Neutrophil (primary cell): ENCODE measurements at regions not wholly inside any gene's neighbourhood (a gene's known extent, or its start where the extent isn't known, plus 50 kb on each side); places are given as distances from the start of the nearest gene placed in this dataset.

Experiments
- H3K27ac ChIP-seq: fragments of 200-600 bp; sonication (generic); 2 replicates; pipeline ENCODE4 v1.5.1; 2016; ENCODE audit warnings: mild to moderate bottlenecking, moderate library complexity
- H3K27me3 ChIP-seq: fragments of 200-600 bp; sonication (generic); 2 replicates; pipeline ENCODE4 v1.6.0; 2016; ENCODE audit warnings: mild to moderate bottlenecking
- H3K36me3 ChIP-seq: fragments of 200-600 bp; sonication (generic); 2 replicates; pipeline ENCODE4 v1.5.1; 2017
- H3K4me1 ChIP-seq, 2 experiments: fragments of 200-600 bp in 1 of 2; sonication (generic) in 1 of 2; 1 replicate in 1 of 2; 2 replicates in 1 of 2; pipeline versions ENCODE4 v1.5.1 to v1.6.1; 2013 to 2016; ENCODE audit warnings: low read depth in 1 of 2, low read length in 1 of 2, mild to moderate bottlenecking in 1 of 2, moderate library complexity in 1 of 2; ENCODE audit not compliant: control insufficient read depth in 1 of 2, insufficient read depth in 1 of 2
- H3K4me3 ChIP-seq, 2 experiments: fragments of 200-600 bp in 1 of 2; sonication (generic) in 1 of 2; 1 replicate in 1 of 2; 2 replicates in 1 of 2; pipeline ENCODE4 v1.5.1; 2013 to 2016; ENCODE audit warnings: low read depth in 1 of 2, low read length in 1 of 2, mild to moderate bottlenecking in 1 of 2, moderate library complexity in 1 of 2
- H3K9me3 ChIP-seq: fragments of 200-600 bp; sonication (generic); 2 replicates; pipeline ENCODE4 v1.5.1; 2016
- TF ChIP-seq, protein P1 (sequence below): fragments of 200-600 bp; sonication (generic); IDR thresholded peaks from 2 replicates; pipeline ENCODE4 v1.5.1; 2016; ENCODE audit warnings: antibody characterized with exemption

GRCh38 chr2:236689393-236689700 lies 119.7 kb downstream of the ACKR3 start:
- Histone ChIP-seq H3K27me3 (peaks cover 36% of the 10 kb centered on the region), H3K36me3 (no peaks in the 10 kb centered on the region), H3K9me3 (no peaks in the 10 kb centered on the region), H3K27ac (no peak overlapping the region), H3K4me3 (no peak overlapping the region), H3K4me1 (no peaks in the 10 kb centered on the region)
- TF ChIP-seq, protein P1, sequence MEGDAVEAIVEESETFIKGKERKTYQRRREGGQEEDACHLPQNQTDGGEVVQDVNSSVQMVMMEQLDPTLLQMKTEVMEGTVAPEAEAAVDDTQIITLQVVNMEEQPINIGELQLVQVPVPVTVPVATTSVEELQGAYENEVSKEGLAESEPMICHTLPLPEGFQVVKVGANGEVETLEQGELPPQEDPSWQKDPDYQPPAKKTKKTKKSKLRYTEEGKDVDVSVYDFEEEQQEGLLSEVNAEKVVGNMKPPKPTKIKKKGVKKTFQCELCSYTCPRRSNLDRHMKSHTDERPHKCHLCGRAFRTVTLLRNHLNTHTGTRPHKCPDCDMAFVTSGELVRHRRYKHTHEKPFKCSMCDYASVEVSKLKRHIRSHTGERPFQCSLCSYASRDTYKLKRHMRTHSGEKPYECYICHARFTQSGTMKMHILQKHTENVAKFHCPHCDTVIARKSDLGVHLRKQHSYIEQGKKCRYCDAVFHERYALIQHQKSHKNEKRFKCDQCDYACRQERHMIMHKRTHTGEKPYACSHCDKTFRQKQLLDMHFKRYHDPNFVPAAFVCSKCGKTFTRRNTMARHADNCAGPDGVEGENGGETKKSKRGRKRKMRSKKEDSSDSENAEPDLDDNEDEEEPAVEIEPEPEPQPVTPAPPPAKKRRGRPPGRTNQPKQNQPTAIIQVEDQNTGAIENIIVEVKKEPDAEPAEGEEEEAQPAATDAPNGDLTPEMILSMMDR, result no peak

DNA sequence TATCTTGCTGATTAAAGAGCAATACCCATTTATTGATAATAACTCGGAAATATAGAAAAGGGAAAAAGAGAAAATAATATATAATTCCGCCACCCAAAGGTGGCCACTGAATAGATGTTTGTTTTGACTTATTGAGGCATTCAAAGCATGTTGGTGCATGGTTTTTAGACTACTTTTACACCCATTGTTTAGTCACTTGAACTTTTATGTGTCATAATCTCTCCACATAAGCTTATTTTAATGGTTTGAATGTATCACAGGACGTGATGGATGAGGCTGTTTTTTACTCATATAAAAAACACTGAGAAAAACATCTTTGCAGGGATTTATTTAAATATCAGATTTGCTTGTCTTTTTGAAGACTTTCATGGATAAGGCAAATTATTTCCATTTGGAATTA lies 120.4 kb downstream of the ACKR3 start:
- H3K27ac ChIP-seq, result no peak overlapping the region
- peaks cover 42% of the 10 kb centered on the region for H3K27me3 ChIP-seq
- H3K4me3 ChIP-seq, result no peak overlapping the region
- TF ChIP-seq, protein P1, result no peak
- H3K9me3 ChIP-seq, result no peaks in the 10 kb centered on the region
- H3K4me1 ChIP-seq, result no peaks in the 10 kb centered on the region
- no peaks in the 10 kb centered on the region for H3K36me3 ChIP-seq

DNA sequence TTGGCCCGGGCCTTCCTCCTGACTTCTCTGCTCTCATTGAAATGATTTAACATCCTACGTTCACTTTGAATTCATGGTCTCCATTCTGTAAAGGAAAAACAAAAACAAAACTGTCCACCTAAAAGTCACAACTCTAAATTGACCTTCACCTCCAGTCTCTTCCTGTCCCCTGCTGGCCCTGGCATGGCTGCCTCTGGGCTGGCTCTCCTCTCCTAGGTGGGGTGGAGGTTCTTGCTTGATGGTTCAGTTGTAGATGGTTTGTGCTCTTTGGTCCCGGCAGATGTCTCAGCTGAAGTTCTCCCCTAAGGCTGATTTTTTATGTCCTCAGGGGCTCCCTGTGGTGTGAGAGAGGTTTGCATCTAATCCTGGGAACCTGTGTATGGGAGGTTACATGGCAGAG lies 121.1 kb downstream of the ACKR3 start:
- TF ChIP-seq, protein P1, result no peak
- Histone ChIP-seq H3K4me1 (no peaks in the 10 kb centered on the region), H3K4me3 (no peak overlapping the region), H3K9me3 (no peaks in the 10 kb centered on the region), H3K36me3 (no peaks in the 10 kb centered on the region), H3K27ac (no peak overlapping the region), H3K27me3 (peaks cover 42% of the 10 kb centered on the region)

DNA sequence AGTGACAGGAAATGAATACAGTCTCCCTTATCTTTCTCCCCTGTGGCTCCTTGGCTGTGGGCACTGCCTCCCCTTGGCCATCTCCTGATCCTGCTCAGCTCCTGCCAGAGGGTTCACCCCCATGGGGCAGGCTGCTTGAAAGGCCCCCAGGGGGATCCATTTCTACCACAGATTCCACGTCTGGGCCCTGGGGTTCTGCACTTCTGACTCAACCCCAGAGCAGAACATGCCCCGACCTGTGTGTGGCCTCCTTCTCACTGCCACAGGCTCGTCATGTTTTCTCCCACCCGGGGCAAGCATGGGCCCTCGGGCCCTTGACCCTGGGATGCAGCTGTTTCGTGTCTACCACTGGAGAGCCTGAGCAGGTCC lies 122.2 kb downstream of the ACKR3 start:
- H3K27ac ChIP-seq, result no peak overlapping the region
- no peaks in the 10 kb centered on the region for H3K36me3 ChIP-seq
- no peak overlapping the region for H3K4me3 ChIP-seq
- TF ChIP-seq, protein P1, result no peak
- peaks cover 47% of the 10 kb centered on the region for H3K27me3 ChIP-seq
- H3K4me1 ChIP-seq, result no peaks in the 10 kb centered on the region
- H3K9me3 ChIP-seq, result no peaks in the 10 kb centered on the region

DNA sequence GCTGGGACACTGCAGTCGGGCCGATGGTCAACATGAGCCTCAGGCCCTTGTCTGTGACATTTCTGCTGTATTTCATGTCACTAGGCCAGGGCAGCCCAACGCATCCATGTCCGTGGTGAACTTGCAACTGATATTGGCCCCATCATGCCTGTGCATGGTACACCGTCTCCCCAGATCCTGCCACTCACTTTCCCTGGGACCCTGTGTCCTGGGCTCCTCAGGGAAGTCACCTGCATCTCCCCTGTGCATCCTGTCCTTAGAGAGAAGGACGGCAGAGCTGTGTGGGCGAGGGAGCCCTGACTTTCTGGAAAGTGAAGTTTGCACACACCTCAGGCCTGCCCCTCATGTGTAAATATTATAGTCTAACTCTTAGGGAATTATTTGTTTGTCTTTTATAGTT lies 123.3 kb downstream of the ACKR3 start:
- Histone ChIP-seq H3K27me3 (peaks cover 45% of the 10 kb centered on the region), H3K4me1 (no peaks in the 10 kb centered on the region), H3K4me3 (no peak overlapping the region), H3K36me3 (no peaks in the 10 kb centered on the region), H3K27ac (no peak overlapping the region), H3K9me3 (no peaks in the 10 kb centered on the region)
- TF ChIP-seq, protein P1, result no peak

DNA sequence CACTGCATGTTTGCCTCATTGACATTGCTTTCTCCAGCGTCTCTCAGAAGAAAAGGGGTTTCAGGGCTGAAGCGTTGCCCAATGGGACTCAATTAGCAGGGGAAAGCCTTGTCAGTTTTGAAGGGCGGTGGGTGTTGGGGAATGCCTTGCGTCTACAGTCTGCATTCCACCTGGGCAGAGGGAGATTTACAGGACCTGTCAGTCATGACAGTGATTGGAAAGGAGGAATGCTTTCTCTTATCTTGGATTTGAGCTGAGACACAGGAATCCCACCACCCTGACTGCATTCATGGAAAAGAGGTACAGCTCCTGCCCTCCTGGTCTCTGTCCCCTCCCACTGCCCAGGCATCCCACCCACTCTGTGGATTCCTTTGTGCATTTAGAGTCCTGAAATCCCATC lies 123.9 kb downstream of the ACKR3 start:
- Histone ChIP-seq H3K4me1 (no peaks in the 10 kb centered on the region), H3K36me3 (no peaks in the 10 kb centered on the region), H3K9me3 (no peaks in the 10 kb centered on the region), H3K4me3 (no peak overlapping the region), H3K27ac (no peak overlapping the region), H3K27me3 (peaks cover 39% of the 10 kb centered on the region)
- TF ChIP-seq, protein P1, result no peak
